UCSD-AML1 (cell line): ENCODE measurements at regions not wholly inside any gene's neighbourhood (a gene's known extent, or its start where the extent isn't known, plus 50 kb on each side); places are given as distances from the start of the nearest gene placed in this dataset.

ENCODE experiments used
- DNase-seq: peaks from one replicate; lab custom pipeline; 2025; ENCODE audit not compliant: unreplicated experiment; lab: John Stamatoyannopoulos, UW

GRCh38 chr4:125365731-125366130 is 51.0 kb downstream of the FAT4 start:
- no peak for DNase-seq

- DNase-seq: no peak
Observed at GRCh38 chr4:125368146-125368545, 53.4 kb downstream of the FAT4 start.

GRCh38 chr4:125368671-125369081 is 53.9 kb downstream of the FAT4 start:
- DNase-seq: no peak

- DNase-seq: no peak
Observed at GRCh38 chr4:125369098-125369497, 54.3 kb downstream of the FAT4 start.

GRCh38 chr4:125370478-125370877 is 55.7 kb downstream of the FAT4 start:
- no peak for DNase-seq

DNA sequence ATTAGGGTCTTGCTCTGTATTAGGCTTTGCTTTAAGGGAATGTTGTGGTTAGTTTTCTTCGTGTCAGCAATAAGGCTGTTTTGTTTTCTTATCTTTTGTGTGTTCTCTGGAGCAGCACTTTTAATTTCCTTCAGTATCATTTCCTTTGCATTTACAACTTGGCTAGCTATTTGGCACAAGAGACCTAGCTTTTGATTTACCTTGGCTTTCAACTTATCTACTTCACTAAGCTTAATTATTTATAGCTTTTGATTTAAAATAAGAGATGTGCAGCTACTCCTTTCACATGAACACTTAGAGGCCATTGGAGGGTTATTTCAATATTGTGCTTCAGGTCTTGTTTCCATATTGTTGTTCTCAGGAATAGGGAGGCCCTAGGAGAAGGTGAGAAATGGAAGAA is 68.2 kb downstream of the FAT4 start:
- DNase-seq: no peak

- DNase-seq: no peak
Observed at GRCh38 chr4:125387770-125388169, 73.0 kb downstream of the FAT4 start.

DNA sequence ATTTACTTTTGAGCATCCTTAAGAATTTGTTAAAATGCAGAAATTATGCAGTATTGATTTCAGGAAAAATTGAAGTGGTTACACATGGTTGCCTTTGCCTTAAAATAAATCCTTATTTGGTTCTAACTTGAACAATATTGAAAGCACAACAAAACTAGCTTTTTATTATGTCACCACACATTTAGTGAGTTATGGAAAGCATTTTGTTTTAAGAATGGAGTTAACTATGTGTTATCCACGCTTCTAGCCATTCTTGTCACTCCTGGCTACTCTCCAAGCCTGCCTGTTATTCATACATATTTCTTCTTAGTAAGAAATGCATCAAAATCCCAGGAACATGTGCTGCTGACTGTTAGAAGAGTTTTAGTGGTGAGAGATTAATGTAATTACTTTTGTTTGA is 73.9 kb downstream of the FAT4 start:
- DNase-seq: no peak

- DNase-seq: no peak
Observed at GRCh38 chr4:125389713-125390112, 75.0 kb downstream of the FAT4 start.

DNA sequence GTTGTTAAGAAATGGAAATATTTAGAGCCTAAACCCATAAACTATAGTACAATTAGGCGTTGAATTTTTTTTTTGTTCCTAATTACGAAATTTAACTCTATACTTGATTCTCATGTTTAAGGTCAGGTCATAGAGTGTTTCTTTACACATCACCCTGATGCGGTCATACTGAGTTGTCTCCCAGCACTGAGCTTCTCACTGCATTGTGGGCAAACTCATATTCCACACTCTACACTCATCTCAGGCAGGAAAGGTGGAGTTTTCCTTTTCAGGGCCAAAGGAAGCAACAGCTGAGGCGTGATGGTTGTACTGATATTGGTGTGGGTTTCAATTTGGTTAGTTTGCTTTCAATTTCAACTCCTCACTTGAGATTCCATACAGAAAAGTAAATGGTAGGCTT is 75.4 kb downstream of the FAT4 start:
- DNase-seq: no peak

- no peak for DNase-seq
Observed at GRCh38 chr4:125390727-125391126, 76.0 kb downstream of the FAT4 start.

- DNase-seq: no peak
Observed at GRCh38 chr4:125392694-125393093, 77.9 kb downstream of the FAT4 start.

GRCh38 chr4:125393825-125394224 is 79.1 kb downstream of the FAT4 start:
- DNase-seq: no peak

- no peak for DNase-seq
Observed at GRCh38 chr4:125397226-125397625, 82.5 kb downstream of the FAT4 start.

DNA sequence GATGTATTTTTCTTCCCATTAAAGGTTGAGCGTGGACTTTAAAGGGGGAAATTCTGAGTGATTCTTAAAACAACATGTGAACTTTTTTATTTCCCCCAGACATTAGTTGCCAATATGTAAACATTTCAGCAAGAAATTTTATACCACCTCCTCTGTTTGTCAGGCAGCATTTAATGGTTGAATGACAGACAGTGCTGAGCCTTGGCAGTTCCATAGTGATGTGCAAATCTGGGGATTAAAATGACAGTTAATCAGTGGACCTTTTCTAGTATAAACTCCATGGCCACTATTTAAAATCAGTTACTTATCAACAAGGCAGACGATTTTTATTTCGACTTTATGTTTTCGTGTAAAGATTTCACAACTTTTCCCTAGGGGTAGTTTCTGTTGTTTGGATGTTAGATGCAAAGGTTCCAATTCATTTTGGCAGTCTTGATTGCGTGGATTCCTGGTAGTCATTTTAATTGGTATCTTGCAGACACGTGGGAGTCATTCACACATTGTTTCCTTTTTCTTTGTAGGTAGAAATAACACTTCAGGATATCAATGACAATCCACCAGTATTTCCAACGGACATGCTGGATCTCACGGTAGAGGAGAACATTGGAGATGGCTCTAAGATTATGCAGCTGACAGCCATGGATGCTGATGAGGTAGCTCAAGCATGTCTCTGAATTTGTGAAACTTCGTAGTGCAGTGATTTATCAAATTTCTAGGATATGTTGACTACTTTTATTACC is 83.7 kb downstream of the FAT4 start:
- DNase-seq: no peak

GRCh38 chr4:125400756-125401155 is 86.0 kb downstream of the FAT4 start:
- no peak for DNase-seq

DNA sequence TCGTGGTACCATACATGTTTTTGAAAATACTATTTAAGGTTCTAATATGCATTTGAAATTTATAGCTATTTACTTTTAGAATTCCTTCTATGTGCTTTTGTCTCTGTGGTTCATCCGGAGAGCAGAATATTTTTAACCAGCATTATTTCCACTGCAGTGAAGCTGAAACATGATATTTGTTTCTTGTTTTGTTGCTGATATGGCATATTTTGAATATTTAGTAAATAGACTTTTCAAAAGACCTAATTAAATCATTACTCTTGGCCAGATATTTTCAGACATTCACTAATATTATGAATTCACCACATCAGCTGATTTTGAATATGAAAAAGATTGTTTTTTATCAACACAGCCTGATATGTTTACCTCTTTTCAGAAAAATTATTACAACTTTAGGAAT is 87.0 kb downstream of the FAT4 start:
- DNase-seq: no peak

GRCh38 chr4:125420526-125420925 is 105.8 kb downstream of the FAT4 start:
- no peak for DNase-seq

DNA sequence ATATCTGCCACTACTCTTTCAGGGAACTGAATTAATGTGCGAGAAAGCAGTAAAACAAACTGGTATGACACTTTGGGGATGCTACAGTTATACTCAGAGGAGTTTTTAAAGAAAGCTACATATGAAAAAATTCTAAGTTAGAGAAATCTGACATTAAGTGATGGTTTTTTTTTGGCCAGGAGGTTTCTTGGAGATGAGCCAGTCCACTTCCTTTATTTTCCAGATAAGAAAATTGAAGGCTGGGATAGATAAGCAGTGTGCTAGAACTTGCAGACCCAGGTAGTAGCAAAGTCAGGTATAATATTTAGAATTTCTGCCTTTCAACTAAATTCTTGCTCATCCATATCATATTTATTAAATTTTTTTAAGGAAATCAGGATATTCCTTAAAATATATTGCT is 106.8 kb downstream of the FAT4 start:
- no peak for DNase-seq

DNA sequence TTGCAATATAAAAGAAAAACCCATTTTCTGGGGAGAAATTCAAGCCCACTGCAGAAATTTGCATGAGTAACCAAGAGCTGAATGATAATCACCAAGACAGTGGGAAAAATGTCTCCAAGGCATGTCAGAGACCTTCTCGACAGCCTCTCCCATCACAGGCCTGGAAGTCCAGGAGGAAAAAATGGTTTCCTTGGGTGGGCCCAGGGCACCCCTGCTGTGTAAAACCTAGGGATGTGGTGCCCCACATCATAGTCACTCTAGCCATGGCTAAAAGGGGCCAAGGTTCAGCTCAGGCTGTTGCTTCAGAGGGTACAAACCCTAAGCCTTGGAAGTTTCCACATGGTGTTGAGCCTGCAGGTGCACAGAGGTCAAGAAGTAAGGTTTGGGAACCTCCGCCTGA is 108.4 kb downstream of the FAT4 start:
- DNase-seq: no peak

DNA sequence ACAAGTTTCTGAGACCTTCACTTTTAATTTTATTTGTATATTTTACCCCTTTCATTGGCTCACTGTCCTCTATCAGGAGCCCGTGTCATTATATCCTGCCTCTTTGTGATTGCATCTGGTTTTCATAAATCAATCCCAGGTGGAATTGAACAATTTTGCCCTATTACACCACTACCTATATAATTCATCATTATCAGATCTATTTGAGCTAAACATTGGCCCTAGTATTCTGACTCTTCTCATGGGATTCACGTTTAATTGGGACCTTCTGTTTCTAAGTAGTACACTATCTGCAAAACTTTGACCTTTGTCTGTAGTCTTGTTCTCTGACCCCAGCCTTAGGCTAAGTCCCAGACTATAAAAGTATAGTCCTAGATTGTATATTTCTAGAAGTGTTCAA is 114.1 kb downstream of the FAT4 start:
- no peak for DNase-seq

DNA sequence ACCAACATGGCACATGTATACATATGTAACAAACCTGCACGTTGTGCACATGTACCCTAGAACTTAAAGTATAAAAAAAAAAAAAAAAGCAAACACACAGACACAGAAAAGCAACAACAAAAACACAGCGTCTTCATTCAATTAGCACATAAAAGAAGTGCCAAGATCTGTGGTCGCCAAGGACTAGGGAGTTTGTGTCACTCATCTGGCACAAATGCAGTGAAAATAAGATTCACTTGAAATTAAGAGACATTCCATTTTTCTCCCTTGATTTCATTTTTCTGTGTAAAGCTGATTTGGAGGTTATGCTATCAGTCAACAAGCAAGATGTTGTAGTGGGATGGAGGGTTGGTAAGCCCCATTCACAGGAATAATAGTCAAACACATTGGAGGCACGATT is 115.3 kb downstream of the FAT4 start:
- DNase-seq: no peak

DNA sequence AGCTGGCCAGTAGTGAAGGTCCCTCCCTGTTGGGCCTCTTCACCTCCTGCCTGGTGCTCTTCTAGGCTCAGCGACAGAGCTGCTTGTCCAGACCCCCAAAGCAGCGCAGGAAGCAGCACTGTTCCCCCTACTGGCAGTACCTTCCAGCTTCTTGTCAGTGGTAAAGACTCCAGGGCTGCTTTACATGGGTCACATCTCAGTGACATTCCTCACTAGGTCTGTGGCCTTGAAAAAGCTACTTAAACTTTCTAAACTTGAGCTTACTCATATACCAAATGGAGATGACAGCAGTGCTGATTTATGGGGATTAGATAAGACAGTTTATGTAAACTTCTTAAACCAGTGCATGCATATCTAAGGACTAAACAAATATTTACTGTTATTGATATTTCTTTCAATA is 117.3 kb downstream of the FAT4 start:
- DNase-seq: no peak
